ENCODE measurements at regions not wholly inside any gene's neighbourhood (a gene's known extent, or its start where the extent isn't known, plus 50 kb on each side); places are given as distances from the start of the nearest gene placed in this dataset.

DNA sequence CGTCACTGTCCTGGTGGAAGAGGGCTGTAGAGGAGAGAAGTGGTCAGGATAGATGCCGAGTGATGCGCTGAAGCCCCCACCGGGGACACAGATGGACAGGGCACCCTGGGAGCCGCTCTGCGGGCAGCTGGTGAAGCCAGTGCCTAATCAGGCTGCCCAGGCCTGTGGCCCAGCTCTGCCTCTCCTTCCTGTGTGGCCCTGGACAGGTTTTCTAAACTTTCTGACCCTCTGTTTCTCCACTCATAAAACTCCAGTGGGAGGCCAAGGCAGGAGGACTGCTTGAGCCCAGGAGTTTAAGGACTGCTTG, 86.1 kb downstream of the C5orf15 start:
- TF ChIP-seq POLR2AphosphoS5 (IDR thresholded peaks at IDR 0.05; ENCODE audit: low read length) (no peak), ASH2L (IDR thresholded peaks at IDR 0.05; ENCODE audit: borderline replicate concordance, low read depth) (no peak), CBFB (IDR thresholded peaks at IDR 0.05; ENCODE audit: low read depth) (no peak), TCF12 (IDR thresholded peaks at IDR 0.05; ENCODE audit: low read depth, low read length) (no peak), ZNF217 (IDR thresholded peaks at IDR 0.05) (no peak), ZNF274 (IDR thresholded peaks at IDR 0.05; ENCODE audit: insufficient read depth, insufficient read length) (no peak), PAX5 (IDR thresholded peaks at IDR 0.05; ENCODE audit: borderline replicate concordance, low read depth, low read length) (no peak), SMC3 (IDR thresholded peaks at IDR 0.05; ENCODE audit: borderline replicate concordance, low read length) (no peak), FOXM1 (IDR thresholded peaks at IDR 0.05; ENCODE audit: low read depth, low read length) (no peak)
